HEK293 (cell line): ENCODE measurements at regions not wholly inside any gene's neighbourhood (a gene's known extent, or its start where the extent isn't known, plus 50 kb on each side); places are given as distances from the start of the nearest gene placed in this dataset.
"Not testable (repeated sequence)": the region's sequence is repeated elsewhere in the genome, so short reads cannot be mapped to it uniquely, and the experiment has no call there.

ENCODE experiments used
- CTCF ChIA-PET: fragments of 350-600 bp; formaldehyde crosslinking; extraction: SDS; loops from one replicate; lab custom pipeline; 2021; ENCODE audit warnings: antibody characterized with exemption; lab: Yijun Ruan, JAX
- POLR2A ChIA-PET: fragments of 300-600 bp; formaldehyde crosslinking; extraction: SDS; loops from one replicate; lab custom pipeline; 2020; ENCODE audit warnings: antibody characterized with exemption, inconsistent platforms; lab: Yijun Ruan, JAX
- H3K27ac ChIP-seq: fragments of 200-500 bp; sonication (Bioruptor generic); 2 replicates; pipeline ENCODE4 v1.5.1; 2014; ENCODE audit warnings: low read depth, low read length, control low read depth, inconsistent platforms; ENCODE audit errors: extremely low read depth
- H3K36me3 ChIP-seq, 2 experiments: fragments of 200-500 bp in 1 of 2; sonication (Bioruptor generic) in 1 of 2; 1 replicate in 1 of 2; 2 replicates in 1 of 2; pipeline ENCODE4 v1.5.1; 2014 to 2017; ENCODE audit warnings: inconsistent platforms in 2 of 2, low read length in 2 of 2; ENCODE audit not compliant: control insufficient read depth in 2 of 2, insufficient read depth in 1 of 2
- H3K4me1 ChIP-seq: fragments of 200-500 bp; sonication (Bioruptor generic); 2 replicates; pipeline ENCODE4 v1.5.1; 2014; ENCODE audit warnings: mild to moderate bottlenecking, low read length, inconsistent platforms; ENCODE audit not compliant: control insufficient read depth, insufficient read depth
- H3K4me3 ChIP-seq: 2 replicates; pipeline ENCODE4 v1.5.1; 2011; ENCODE audit warnings: low read depth, mild to moderate bottlenecking, control low read depth, low read length, moderate library complexity
- H3K9me3 ChIP-seq: fragments of 200-500 bp; sonication (Bioruptor generic); 2 replicates; pipeline ENCODE4 v1.5.1; 2014; ENCODE audit warnings: low read depth, low read length, inconsistent platforms; ENCODE audit not compliant: control insufficient read depth, insufficient read depth
- EGR2 ChIP-seq: fragments of 450-650 bp; formaldehyde crosslinking; IDR thresholded peaks from 2 replicates; pipeline ENCODE4 v1.5.1; 2016; ENCODE audit warnings: low read depth, missing biosample characterization, missing genetic modification characterization
- HOXC10 ChIP-seq: sonication (generic); formaldehyde crosslinking; IDR thresholded peaks from 2 replicates; pipeline ENCODE4 v1.8.1; 2023; ENCODE audit warnings: mild to moderate bottlenecking, missing genetic modification reagents
- SP2 ChIP-seq: fragments of 450-650 bp; formaldehyde crosslinking; IDR thresholded peaks from 2 replicates; pipeline ENCODE4 v1.5.1; 2016; ENCODE audit warnings: missing biosample characterization, missing genetic modification characterization
- TCF7L2 ChIP-seq: IDR thresholded peaks from 2 replicates; pipeline ENCODE4 v1.6.1; 2011; ENCODE audit warnings: low read depth, mild to moderate bottlenecking, inconsistent platforms, low read length, moderate library complexity, borderline replicate concordance
- ZBTB26 ChIP-seq: fragments of 450-650 bp; formaldehyde crosslinking; optimal IDR thresholded peaks from 2 replicates; pipeline ENCODE3; 2016; ENCODE audit warnings: missing biosample characterization, mild to moderate bottlenecking, missing genetic modification characterization
- ZNF146 ChIP-seq: fragments of 450-650 bp; formaldehyde crosslinking; IDR thresholded peaks from 2 replicates; pipeline ENCODE4 v1.5.1; 2016; ENCODE audit warnings: missing biosample characterization, missing genetic modification characterization
- ZNF2 ChIP-seq: fragments of 450-650 bp; formaldehyde crosslinking; IDR thresholded peaks from 2 replicates; pipeline ENCODE4 v1.5.1; 2016; ENCODE audit warnings: missing biosample characterization, missing genetic modification characterization
- ZNF24 ChIP-seq: fragments of 450-650 bp; formaldehyde crosslinking; IDR thresholded peaks from 2 replicates; pipeline ENCODE4 v1.5.1; 2016; ENCODE audit warnings: missing biosample characterization, missing genetic modification characterization
- ZNF561 ChIP-seq: fragments of 450-650 bp; IDR thresholded peaks from 2 replicates; pipeline ENCODE4 v1.5.1; 2018; ENCODE audit warnings: missing biosample characterization, missing genetic modification characterization, borderline replicate concordance
- ZNF571 ChIP-seq: fragments of 450-650 bp; formaldehyde crosslinking; IDR thresholded peaks from 2 replicates; pipeline ENCODE4 v1.5.0; 2017; ENCODE audit warnings: missing biosample characterization, missing genetic modification characterization
- ZNF660 ChIP-seq: fragments of 450-650 bp; IDR thresholded peaks from 2 replicates; pipeline ENCODE4 v1.5.1; 2018; ENCODE audit warnings: missing biosample characterization, mild to moderate bottlenecking, missing genetic modification characterization
- TF ChIP-seq, protein P1 (sequence below): fragments of 450-650 bp; formaldehyde crosslinking; IDR thresholded peaks from 2 replicates; pipeline ENCODE4 v1.5.1; 2016; ENCODE audit warnings: missing biosample characterization, missing genetic modification characterization
- TF ChIP-seq, protein P2 (sequence below): fragments of 450-650 bp; formaldehyde crosslinking; IDR thresholded peaks from 2 replicates; pipeline ENCODE4 v1.5.1; 2016; ENCODE audit warnings: missing biosample characterization, missing genetic modification characterization, low read depth

DNA sequence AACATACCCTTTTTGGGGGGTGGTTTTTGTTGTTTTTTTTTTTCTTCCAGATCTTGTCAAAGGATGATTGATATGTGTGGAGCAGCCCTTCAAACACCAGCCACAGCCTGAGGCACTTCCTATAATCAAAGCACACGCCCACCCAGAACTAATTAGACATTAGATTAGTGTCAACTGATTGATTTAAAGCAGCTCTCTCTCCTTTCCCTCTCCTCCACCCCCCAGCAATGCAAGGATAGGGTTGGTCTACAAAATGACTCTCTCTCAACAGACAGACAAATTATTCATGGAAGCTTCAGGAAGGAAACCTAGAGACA is 250.3 kb upstream of the SOX9 start (continued):
- TF ChIP-seq ZNF24 (tag by site-specific recombination) (no peak), EGR2 (tag by site-specific recombination) (0 out of 2 replicates have a peak, but pooled peaks have one; percentile 10), HOXC10 (CRISPR knock-in tag) (no peak), SP2 (tag by site-specific recombination) (peak; percentile 30), ZNF660 (tag by site-specific recombination) (no peak), ZBTB26 (tag by site-specific recombination) (no peak), TCF7L2 (peak; percentile 97), ZNF571 (no peak)

GRCh38 chr17:71872843-71873485 is 247.9 kb upstream of the SOX9 start:
- Histone ChIP-seq H3K4me3 (no peak overlapping the region), H3K9me3 (no peaks in the 10 kb centered on the region), H3K36me3 (no peaks in the 10 kb centered on the region), H3K27ac (no peak overlapping the region), H3K4me1 (peaks cover 14% of the 10 kb centered on the region)
- ChIA-PET CTCF (interaction anchor here (0.6 to 0.9 kb wide), 3 partner anchors 44 to 412 kb away, joined by 3 to 4 read pairs (median 3); no protein-coding TSS in a partner anchor), POLR2A (no interaction called here)
- TF ChIP-seq, protein P1, sequence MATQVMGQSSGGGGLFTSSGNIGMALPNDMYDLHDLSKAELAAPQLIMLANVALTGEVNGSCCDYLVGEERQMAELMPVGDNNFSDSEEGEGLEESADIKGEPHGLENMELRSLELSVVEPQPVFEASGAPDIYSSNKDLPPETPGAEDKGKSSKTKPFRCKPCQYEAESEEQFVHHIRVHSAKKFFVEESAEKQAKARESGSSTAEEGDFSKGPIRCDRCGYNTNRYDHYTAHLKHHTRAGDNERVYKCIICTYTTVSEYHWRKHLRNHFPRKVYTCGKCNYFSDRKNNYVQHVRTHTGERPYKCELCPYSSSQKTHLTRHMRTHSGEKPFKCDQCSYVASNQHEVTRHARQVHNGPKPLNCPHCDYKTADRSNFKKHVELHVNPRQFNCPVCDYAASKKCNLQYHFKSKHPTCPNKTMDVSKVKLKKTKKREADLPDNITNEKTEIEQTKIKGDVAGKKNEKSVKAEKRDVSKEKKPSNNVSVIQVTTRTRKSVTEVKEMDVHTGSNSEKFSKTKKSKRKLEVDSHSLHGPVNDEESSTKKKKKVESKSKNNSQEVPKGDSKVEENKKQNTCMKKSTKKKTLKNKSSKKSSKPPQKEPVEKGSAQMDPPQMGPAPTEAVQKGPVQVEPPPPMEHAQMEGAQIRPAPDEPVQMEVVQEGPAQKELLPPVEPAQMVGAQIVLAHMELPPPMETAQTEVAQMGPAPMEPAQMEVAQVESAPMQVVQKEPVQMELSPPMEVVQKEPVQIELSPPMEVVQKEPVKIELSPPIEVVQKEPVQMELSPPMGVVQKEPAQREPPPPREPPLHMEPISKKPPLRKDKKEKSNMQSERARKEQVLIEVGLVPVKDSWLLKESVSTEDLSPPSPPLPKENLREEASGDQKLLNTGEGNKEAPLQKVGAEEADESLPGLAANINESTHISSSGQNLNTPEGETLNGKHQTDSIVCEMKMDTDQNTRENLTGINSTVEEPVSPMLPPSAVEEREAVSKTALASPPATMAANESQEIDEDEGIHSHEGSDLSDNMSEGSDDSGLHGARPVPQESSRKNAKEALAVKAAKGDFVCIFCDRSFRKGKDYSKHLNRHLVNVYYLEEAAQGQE (tag by site-specific recombination), result no peak

GRCh38 chr17:71874773-71875172 is 246.0 kb upstream of the SOX9 start:
- H3K4me3 ChIP-seq, POLR2A ChIA-PET, CTCF ChIA-PET, H3K36me3 ChIP-seq, H3K27ac ChIP-seq: not testable (repeated sequence)
- TF ChIP-seq ZNF146 (tag by site-specific recombination), result peak; percentile 20; the same call in 1 of the 2 replicates
- TF ChIP-seq, all 188 proteins: peak for 1; not testable (repeated sequence) for 187
- not testable (repeated sequence) for H3K4me1 ChIP-seq, H3K9me3 ChIP-seq

DNA sequence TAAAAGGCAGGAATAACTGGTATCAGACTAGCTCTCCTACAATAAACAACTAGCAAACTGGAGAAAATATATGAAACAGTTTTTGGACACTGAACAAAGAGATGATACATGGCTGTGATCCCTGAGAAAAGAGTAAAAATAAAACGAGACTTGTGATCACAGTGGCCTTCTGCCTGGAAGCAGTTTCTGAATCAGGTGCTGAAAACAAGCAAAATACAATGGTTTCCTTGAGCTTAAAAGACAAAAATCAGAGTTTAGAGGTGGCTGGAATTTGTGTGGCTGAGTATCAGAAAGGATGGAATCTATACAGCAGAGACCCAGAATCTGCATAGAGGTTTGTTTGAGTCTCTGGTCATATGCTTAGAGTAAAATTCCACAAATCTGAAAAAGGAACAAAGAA is 242.5 kb upstream of the SOX9 start:
- no peaks in the 10 kb centered on the region for H3K9me3 ChIP-seq
- no peak overlapping the region for H3K27ac ChIP-seq
- H3K36me3 ChIP-seq, result no peaks in the 10 kb centered on the region
- H3K4me1 ChIP-seq, result no peaks in the 10 kb centered on the region
- TF ChIP-seq ZNF2 (tag by site-specific recombination) (no peak), ZNF561 (tag by site-specific recombination) (no peak)
- TF ChIP-seq, protein P2, sequence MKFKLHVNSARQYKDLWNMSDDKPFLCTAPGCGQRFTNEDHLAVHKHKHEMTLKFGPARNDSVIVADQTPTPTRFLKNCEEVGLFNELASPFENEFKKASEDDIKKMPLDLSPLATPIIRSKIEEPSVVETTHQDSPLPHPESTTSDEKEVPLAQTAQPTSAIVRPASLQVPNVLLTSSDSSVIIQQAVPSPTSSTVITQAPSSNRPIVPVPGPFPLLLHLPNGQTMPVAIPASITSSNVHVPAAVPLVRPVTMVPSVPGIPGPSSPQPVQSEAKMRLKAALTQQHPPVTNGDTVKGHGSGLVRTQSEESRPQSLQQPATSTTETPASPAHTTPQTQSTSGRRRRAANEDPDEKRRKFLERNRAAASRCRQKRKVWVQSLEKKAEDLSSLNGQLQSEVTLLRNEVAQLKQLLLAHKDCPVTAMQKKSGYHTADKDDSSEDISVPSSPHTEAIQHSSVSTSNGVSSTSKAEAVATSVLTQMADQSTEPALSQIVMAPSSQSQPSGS (tag by site-specific recombination), result no peak
- H3K4me3 ChIP-seq, result no peak overlapping the region
- POLR2A ChIA-PET, result no interaction called here
- CTCF ChIA-PET, result no interaction called here
